WERI-Rb-1 (cell line): ENCODE measurements at regions not wholly inside any gene's neighbourhood (a gene's known extent, or its start where the extent isn't known, plus 50 kb on each side); places are given as distances from the start of the nearest gene placed in this dataset.

Experiments used
- DNase-seq: peaks from one replicate; pipeline ENCODE4 v3.0.0-alpha.2; 2020
- H3K27ac ChIP-seq: fragments of 250-450 bp; sonication (Bioruptor Pico); 2 replicates; pipeline ENCODE4 v1.5.1; 2020; ENCODE audit warnings: mild to moderate bottlenecking, moderate library complexity
- H3K27me3 ChIP-seq: fragments of 250-450 bp; sonication (Bioruptor Pico); 2 replicates; pipeline ENCODE4 v1.5.1; 2021; ENCODE audit warnings: mild to moderate bottlenecking, low read depth, moderate library complexity; ENCODE audit not compliant: insufficient read depth, severe bottlenecking
- H3K36me3 ChIP-seq: fragments of 250-450 bp; sonication (Bioruptor Pico); 2 replicates; pipeline ENCODE4 v1.5.1; 2020; ENCODE audit warnings: mild to moderate bottlenecking, moderate library complexity
- H3K4me3 ChIP-seq: 2 replicates; pipeline ENCODE4 v1.5.1; 2011; ENCODE audit warnings: low read depth, mild to moderate bottlenecking, control low read depth, low read length
- H3K9me3 ChIP-seq: fragments of 250-450 bp; sonication (Bioruptor Pico); 2 replicates; pipeline ENCODE4 v1.5.1; 2021; ENCODE audit warnings: mild to moderate bottlenecking, moderate library complexity; ENCODE audit not compliant: severe bottlenecking
- TF ChIP-seq, protein P1 (sequence below): IDR thresholded peaks from 2 replicates; pipeline ENCODE4 v1.5.1; 2011; ENCODE audit warnings: low read depth, mild to moderate bottlenecking, control low read depth, inconsistent platforms, low read length

DNA sequence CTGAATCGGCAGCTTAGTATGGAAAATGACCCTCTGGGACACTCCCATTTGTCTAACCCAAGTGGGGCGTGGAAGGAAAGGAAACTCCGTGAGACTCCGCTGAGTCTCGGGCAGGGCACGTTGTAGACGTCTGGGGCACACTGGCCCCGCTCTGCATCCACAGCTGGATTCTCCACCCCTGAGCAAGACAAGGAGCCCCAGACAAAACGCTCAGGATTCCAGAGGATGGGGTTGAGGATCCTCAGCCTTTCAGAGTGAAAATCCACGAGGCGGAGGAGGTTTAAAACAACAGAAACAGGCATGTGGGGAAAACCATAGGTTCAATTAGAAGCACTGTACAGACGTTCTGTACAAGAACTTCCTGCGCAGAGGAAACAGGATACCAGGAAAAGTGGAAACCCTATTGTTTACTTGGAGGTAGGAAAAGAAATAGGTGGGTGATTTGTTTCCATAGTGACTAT is 124.9 kb upstream of the ZNF236 start:
- DNase-seq, result no peak
- H3K36me3 ChIP-seq, result no peaks in the 10 kb centered on the region
- no peak overlapping the region for H3K27ac ChIP-seq
- no peaks in the 10 kb centered on the region for H3K9me3 ChIP-seq
- TF ChIP-seq, protein P1, sequence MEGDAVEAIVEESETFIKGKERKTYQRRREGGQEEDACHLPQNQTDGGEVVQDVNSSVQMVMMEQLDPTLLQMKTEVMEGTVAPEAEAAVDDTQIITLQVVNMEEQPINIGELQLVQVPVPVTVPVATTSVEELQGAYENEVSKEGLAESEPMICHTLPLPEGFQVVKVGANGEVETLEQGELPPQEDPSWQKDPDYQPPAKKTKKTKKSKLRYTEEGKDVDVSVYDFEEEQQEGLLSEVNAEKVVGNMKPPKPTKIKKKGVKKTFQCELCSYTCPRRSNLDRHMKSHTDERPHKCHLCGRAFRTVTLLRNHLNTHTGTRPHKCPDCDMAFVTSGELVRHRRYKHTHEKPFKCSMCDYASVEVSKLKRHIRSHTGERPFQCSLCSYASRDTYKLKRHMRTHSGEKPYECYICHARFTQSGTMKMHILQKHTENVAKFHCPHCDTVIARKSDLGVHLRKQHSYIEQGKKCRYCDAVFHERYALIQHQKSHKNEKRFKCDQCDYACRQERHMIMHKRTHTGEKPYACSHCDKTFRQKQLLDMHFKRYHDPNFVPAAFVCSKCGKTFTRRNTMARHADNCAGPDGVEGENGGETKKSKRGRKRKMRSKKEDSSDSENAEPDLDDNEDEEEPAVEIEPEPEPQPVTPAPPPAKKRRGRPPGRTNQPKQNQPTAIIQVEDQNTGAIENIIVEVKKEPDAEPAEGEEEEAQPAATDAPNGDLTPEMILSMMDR, result no peak
- H3K27me3 ChIP-seq, result no peaks in the 10 kb centered on the region
- no peak overlapping the region for H3K4me3 ChIP-seq

DNA sequence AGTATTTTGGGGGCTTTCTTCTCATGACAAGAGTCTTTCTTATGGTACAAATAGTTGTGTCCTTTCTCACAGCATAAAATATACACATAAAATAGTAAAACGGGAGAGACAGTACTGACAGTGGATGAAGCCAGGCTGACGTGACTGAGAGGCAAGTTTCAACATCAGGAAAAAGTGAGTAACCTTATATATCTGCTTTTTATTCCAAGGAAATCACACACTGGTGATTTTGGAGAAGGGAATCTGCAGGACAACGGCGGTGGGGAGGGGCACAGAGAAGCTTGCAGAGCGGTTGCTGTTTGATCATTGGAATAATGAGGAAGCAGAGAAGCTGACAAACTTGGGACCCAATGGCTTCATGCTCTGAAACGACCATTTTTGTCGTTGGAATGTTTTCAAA is 130.6 kb upstream of the ZNF236 start:
- H3K27me3 ChIP-seq, result no peaks in the 10 kb centered on the region
- no peak for DNase-seq
- H3K27ac ChIP-seq, result no peak overlapping the region
- no peaks in the 10 kb centered on the region for H3K9me3 ChIP-seq
- TF ChIP-seq, protein P1, result no peak
- H3K4me3 ChIP-seq, result no peak overlapping the region
- H3K36me3 ChIP-seq, result no peaks in the 10 kb centered on the region

DNA sequence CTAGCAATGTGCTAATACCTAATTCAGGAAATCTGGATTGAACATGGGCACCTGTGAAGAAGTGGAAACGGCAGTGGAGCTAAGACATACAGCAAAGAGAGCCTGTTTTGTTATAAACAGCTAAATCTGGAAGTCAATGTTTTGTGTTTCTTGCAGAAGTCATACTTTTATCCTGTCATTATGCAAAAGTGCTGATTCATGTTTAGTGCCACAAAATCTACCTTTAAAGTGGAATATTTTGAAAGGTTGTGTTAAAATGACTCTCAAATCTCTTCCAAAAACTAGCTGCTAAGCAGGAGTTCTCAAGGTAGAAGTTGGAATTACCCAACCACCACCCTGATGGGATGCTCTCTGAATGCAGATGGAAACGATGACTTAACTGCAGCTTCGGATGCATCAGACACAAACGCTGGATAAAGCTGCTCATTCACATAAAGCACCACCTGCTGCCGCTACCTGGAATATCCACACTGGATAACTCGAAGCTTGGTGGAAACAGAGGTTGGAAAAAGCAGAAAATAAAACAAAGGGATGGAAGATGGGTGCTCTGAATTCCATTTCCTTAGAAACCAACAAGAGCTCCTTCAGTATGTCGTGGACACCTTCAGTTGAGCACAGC is 132.6 kb upstream of the ZNF236 start:
- TF ChIP-seq, protein P1, result peak; percentile 62
- H3K9me3 ChIP-seq, result no peaks in the 10 kb centered on the region
- no peaks in the 10 kb centered on the region for H3K36me3 ChIP-seq
- no peak overlapping the region for H3K27ac ChIP-seq
- H3K4me3 ChIP-seq, result no peak overlapping the region
- peak; percentile 50 for DNase-seq
- H3K27me3 ChIP-seq, result no peaks in the 10 kb centered on the region

DNA sequence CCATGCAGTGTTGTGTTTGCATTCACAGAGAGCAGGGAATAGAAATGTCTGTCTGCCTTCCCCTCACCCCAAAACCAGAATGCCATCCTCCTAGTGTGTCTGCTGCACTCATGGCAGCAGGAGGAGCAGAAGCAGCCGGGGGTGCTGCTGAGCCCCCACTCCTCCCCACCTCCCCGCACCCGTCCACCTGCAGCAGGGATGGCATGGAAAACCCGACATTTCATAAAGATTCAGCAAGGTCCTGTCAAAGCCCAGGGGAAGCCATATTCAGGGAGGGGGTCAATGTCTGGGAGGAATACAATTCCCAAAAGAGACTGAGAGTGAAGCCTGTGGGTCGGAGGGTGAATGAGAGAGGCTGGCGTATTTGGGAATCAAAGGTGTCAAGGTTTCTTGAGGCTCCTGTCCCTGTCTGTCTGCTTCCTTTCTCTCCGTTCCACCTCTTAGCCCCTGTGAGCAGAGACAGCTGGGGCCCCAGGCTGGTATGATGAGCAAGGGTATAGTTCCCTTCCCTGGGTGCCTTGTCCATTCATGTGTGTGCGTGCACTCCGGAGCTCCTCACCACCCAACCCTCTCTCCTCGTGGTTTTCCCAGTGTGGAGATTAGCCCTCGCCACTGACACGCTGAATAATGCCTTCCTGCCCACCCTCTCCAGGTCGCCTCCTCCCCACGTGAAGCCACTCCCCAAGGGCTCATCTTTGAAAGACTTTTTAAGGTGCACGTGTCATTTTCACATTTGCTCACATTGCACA is 133.5 kb upstream of the ZNF236 start:
- Histone ChIP-seq H3K9me3 (no peaks in the 10 kb centered on the region), H3K4me3 (no peak overlapping the region), H3K36me3 (no peaks in the 10 kb centered on the region), H3K27ac (no peak overlapping the region), H3K27me3 (no peaks in the 10 kb centered on the region)
- TF ChIP-seq, protein P1, result no peak
- DNase-seq, result no peak

DNA sequence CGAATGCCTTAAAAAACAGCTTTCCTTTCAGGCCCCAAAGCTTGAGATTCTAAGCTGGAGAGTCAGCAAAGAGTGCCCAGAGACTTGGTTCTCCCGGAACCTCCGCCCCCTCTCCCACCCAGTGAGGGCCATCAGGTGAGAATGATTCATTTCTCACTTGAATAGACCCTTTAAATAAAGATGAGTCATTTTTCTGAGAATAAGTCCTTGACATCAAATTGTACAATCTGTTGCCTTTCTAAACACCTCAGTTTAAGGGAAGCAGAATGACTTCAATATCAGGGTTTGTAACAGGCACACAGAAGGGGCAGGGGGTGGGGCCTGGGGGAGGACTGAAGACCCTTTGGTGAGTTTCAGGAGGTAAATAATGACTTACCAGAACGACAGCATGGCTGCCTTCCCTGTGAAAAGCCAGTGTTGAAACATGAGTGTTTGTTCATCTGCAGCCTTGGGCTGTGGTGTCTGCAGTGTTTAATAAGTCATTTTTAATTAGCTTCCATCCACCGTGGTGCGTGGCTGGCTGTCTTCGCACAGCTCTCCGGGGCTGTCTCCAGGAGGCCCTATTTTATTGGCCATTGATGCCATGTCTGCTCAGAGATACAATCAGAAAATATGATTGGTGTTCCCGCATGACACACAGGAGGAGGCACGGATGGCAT is 134.9 kb upstream of the ZNF236 start:
- Histone ChIP-seq H3K36me3 (no peaks in the 10 kb centered on the region), H3K9me3 (no peaks in the 10 kb centered on the region), H3K4me3 (no peak overlapping the region), H3K27ac (no peak overlapping the region), H3K27me3 (no peaks in the 10 kb centered on the region)
- TF ChIP-seq, protein P1, result no peak
- DNase-seq, result no peak
